HL-60 (cell line): ENCODE measurements at regions not wholly inside any gene's neighbourhood (a gene's known extent, or its start where the extent isn't known, plus 50 kb on each side); places are given as distances from the start of the nearest gene placed in this dataset.

ENCODE experiments used
- CTCF ChIP-seq: IDR thresholded peaks from one replicate; pipeline ENCODE4 v1.5.1; 2011; ENCODE audit warnings: low read length, control low read depth, inconsistent platforms; ENCODE audit not compliant: insufficient read depth
- REST ChIP-seq: IDR thresholded peaks from 2 replicates; pipeline ENCODE4 v1.6.1; 2012; ENCODE audit warnings: low read depth; ENCODE audit not compliant: insufficient replicate concordance

GRCh38 chr6:141141870-141142269, 990.9 kb upstream of the GJE1 start:
- TF ChIP-seq REST: no peak
- no peak for TF ChIP-seq CTCF
